GM13976 (cell line): ENCODE measurements at regions not wholly inside any gene's neighbourhood (a gene's known extent, or its start where the extent isn't known, plus 50 kb on each side); places are given as distances from the start of the nearest gene placed in this dataset.

Experiments used
- DNase-seq: peaks from one replicate; pipeline ENCODE4 v3.0.0; 2012; ENCODE audit warnings: low spot score
- CTCF ChIP-seq: IDR thresholded peaks from 2 replicates; pipeline ENCODE4 v1.5.1; 2012; ENCODE audit warnings: borderline replicate concordance, mild to moderate bottlenecking; ENCODE audit not compliant: insufficient read depth; ENCODE audit errors: extremely low read depth, missing control alignments, control extremely low read depth
- in situ Hi-C: fragments of 300-500 bp; cut with MboI; formaldehyde crosslinking; loops from one replicate; pipeline ENCODE4 v1.12.0; 2022; ENCODE audit warnings: low sequenced_read_pairs, mixed read lengths, inconsistent platforms; ENCODE audit not compliant: unreplicated experiment

- DNase-seq = no peak
- TF ChIP-seq CTCF = no peak
- in situ Hi-C loops = no loop called here
Observed at GRCh38 chr19:33938821-33939220, 142.2 kb downstream of the KCTD15 start.

- DNase-seq = no peak
- in situ Hi-C loops = no loop called here
- no peak for TF ChIP-seq CTCF
Observed at GRCh38 chr19:33941133-33941532, 144.5 kb downstream of the KCTD15 start.

GRCh38 chr19:33946535-33947264, 150.0 kb downstream of the KCTD15 start:
- in situ Hi-C loops = no loop called here
- TF ChIP-seq CTCF = no peak
- DNase-seq = no peak

- DNase-seq = no peak
- in situ Hi-C loops = no loop called here
- no peak for TF ChIP-seq CTCF
Observed at GRCh38 chr19:33947265-33947964, 150.7 kb downstream of the KCTD15 start.

GRCh38 chr19:33948651-33949335, 152.1 kb downstream of the KCTD15 start:
- in situ Hi-C loops = no loop called here
- DNase-seq = no peak
- TF ChIP-seq CTCF = no peak

- no peak for TF ChIP-seq CTCF
- in situ Hi-C loops = no loop called here
- no peak for DNase-seq
Observed at GRCh38 chr19:33950091-33950750, 153.6 kb downstream of the KCTD15 start.
